ENCODE measurements at regions not wholly inside any gene's neighbourhood (a gene's known extent, or its start where the extent isn't known, plus 50 kb on each side); places are given as distances from the start of the nearest gene placed in this dataset.
"Not testable (repeated sequence)": the region's sequence is repeated elsewhere in the genome, so short reads cannot be mapped to it uniquely, and the experiment has no call there.

DNA sequence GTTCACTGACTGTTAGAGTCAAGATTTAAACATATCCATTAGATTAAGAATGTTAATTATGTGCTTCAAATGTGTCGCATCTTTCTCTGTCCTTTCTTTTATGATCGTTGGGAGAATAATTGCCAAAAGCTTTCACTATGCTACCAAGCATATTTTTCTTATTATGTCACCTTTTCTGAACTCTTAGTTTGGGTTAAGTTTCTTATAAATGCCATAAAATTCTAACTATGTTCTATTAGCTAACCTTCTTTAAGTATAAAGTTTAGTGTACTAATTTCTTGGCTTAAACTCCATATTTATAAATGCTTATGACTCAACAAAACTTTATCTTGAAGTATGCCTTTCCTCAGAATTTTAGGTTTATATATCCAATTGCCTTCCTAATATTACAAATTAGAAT, 1759.4 kb downstream of the PCDH9 start:
- no peak for FAIRE-seq

DNA sequence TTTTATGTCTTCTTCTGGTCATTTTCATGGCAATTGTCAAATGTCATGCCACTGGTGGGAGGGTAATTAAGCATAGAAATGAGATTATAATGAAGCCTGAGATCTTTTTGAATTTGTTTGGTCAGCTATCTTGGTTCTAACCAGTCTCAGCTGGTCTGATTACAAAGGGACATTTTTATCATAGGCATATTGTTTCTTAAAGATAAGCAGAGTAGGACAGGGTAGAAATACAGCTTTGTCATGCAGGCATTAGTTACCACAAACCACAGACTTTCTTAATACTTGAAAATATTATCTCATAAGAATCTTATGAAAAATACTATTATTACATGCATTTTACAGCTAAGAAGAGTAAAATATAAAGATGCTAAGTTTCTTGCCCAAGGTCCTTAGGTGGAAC, 1761.5 kb downstream of the PCDH9 start:
- no peak for FAIRE-seq

GRCh38 chr13:65461590-65461989, 1768.5 kb downstream of the PCDH9 start:
- FAIRE-seq, result no peak

DNA sequence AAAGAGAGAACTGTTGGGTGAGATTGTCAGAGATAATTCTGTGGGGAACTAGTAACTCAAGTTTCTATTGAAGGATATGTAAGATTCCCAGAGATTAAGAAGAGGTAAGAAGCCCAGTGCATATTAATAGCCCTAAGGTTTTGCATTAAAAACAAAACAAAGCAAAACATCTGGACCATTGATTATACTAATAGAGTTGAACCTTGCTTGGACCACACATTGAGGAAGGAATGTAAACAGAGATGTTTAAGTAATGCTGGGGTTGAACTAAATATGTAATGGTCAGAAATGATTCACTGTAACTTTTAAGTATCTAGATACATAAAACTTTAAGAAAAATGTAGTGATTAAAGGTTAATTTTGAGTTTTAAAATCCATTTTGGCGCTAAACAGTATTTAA, 1770.0 kb downstream of the PCDH9 start:
- no peak for FAIRE-seq

DNA sequence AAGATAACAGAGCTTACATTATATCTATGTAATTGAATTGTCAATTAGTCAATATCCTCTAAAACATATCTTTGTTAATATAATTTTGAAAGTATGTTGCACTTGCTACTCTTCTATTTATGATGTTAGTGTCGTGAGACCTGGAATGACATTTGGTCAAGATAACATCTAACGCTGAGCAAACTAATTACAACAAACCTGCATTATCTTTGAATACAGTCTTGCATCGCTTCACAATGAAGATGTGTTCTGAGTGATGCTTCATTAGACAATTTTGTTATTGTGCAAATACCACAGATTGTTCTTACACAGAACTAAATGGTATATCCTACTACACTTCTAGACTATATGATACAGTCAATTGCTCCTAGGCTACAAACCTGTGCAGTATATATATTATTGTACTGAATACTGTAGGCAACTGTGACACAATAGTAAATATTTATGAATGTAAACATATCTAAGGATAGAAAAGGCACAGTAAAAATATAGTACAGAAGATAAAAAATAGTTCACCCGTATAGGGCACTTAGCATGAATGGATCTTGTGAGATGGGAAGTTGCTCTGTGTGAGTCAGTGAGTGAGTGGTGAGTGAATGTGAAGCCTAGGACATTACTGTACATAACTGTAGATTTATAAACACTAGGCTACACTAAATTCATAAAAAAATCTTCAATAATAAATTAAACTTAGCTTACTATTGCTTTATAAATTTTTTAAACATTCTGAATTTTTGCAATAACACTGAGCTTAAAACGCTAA, 1773.8 kb downstream of the PCDH9 start:
- no peak for FAIRE-seq

- FAIRE-seq, result no peak
Observed at GRCh38 chr13:65454403-65454802, 1775.7 kb downstream of the PCDH9 start.

DNA sequence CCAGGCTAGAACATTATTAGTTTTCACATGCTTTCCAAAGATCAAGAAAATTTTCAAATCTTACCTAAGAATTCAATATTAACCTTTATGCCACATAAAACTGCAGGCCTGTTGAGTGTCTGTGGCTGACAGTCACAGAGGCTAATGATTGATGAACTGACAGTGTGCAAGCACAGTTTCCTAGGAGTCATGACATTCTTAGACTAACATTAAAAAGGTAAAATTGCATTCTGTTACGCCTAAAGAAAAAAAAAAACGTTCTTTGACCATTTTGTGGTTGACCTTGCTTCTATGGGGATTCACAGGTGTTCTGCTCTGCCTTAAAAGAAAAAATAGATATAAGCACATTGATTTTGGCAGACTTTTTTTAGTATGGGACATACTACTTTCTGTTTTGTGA, 1776.2 kb downstream of the PCDH9 start:
- FAIRE-seq, result no peak

DNA sequence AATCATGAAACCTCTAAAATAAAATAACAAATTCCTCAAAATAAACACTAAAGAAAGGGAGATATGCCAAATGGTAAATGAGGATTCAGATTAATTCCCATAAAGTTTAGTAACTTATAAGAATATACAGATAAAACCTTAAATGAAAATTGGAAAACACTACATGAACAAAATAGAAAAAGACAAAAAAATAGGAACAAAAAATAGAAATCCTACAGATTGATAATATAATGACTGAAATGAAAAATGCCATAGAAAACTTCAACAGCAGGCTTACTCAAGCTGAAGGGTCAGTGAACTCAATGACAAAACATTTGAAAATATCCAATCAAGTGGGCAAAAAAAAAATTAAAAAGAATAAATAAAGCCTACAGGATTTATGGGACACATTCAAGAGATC, 1784.8 kb downstream of the PCDH9 start:
- FAIRE-seq, result no peak

GRCh38 chr13:65435590-65435989, 1794.5 kb downstream of the PCDH9 start:
- FAIRE-seq, result no peak

GRCh38 chr13:65417953-65418352, 1812.2 kb downstream of the PCDH9 start:
- no peak for FAIRE-seq

DNA sequence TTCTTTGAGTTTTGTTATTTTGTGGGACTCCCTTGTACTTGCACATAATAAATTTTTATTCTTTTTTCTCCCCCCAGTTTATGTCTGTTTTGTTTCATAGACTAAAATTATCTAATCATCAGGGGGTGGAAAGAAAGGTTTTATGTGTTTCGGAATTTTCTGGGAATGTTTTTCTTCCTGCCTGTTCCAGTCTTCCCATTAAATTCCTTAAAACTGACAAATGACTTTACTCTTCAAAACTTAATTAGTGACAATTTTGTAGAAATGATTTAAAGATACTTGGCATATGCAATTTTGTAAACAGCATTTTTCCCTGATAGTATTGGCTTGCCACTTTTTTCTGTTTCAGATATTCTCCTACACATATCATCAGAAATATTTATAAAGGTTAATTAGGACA, 1813.4 kb downstream of the PCDH9 start:
- FAIRE-seq, result no peak

- no peak for FAIRE-seq
Observed at GRCh38 chr13:65414187-65414586, 1815.9 kb downstream of the PCDH9 start.

DNA sequence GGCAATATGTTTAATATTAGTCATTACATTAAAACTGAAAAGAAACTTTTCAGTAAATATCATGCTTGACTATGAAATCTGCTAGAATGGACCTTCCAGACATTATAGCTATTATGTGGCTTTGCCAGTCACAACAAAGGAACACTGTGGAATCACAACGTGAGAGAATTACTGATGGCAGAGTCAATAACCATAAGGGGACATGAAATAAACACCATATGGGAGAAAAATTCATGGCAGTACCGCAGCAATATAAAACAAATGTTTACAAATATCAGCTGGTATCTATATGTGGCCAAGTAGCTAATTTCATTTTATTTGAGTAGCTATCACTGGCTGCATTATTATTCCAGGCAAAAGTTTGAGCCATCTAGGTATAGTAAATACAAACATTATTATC, 1818.6 kb downstream of the PCDH9 start:
- FAIRE-seq, result no peak

GRCh38 chr13:65410791-65411190, 1819.3 kb downstream of the PCDH9 start:
- no peak for FAIRE-seq

DNA sequence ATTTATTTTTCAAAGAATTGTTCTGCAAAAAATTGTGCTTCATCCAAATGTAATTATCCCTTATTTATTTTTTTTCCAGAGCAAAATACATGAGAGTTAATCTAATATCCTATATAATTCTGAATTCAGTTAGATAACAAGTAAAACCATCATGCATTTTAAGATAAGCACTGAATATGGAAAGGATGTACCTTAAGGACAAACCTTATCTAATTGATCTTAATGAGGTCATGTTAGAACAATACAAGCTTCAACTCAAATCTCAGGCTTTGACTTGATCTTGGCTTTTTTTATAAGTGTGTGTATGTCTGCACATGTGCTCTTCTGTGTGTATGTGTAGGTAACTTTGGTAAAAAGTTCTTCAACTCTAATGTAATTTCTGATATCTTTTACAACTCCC, 1828.8 kb downstream of the PCDH9 start:
- no peak for FAIRE-seq

GRCh38 chr13:65400702-65401101, 1829.4 kb downstream of the PCDH9 start:
- FAIRE-seq, result no peak

GRCh38 chr13:65387743-65388347, 1842.3 kb downstream of the PCDH9 start:
- FAIRE-seq, result no peak

GRCh38 chr13:65378943-65379519, 1851.1 kb downstream of the PCDH9 start:
- no peak for FAIRE-seq

- no peak for FAIRE-seq
Observed at GRCh38 chr13:65378484-65378883, 1851.7 kb downstream of the PCDH9 start.

DNA sequence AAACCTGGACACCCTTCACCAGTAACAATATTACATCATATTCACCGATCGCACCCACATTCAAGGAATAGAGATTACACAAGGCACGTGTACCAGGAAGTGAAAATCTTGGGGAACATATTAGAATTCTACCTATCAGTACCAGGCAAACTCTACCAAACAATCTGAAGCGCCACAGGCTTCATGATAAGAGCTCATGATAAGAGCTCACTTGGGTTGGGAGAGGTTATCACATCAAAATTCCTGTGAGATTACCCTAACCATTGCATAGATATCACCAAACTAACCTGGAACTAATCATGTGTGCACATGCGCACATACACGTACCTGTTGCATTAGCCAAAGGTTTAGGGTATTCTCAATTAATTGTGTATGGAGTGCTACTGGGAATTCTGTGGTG, 1861.3 kb downstream of the PCDH9 start:
- no peak for FAIRE-seq

- no peak for FAIRE-seq
Observed at GRCh38 chr13:65353951-65354350, 1876.2 kb downstream of the PCDH9 start.

DNA sequence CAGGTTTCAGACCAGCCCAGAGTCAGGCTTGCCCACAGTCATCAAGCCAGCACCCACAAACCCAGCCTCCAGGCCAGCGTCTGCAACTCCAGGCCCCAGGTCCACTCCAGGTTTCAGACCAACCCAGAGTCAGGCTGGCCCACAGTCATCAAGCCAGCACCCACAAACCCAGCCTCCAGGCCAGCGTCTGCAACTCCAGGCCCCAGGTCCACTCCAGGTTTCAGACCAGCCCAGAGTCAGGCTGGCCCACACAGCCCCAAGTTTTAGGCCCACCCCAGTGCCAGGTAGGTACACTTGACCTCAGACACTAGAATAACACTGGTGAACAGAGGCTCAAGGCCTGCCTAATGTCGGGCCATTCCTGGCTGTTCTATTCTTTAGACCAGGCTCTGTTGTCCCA, 1877.0 kb downstream of the PCDH9 start:
- FAIRE-seq, result not testable (repeated sequence)

- FAIRE-seq, result no peak
Observed at GRCh38 chr13:65347420-65348030, 1882.6 kb downstream of the PCDH9 start.

Measured in colon (tissue), 2 donors.